ENCODE measurements at regions not wholly inside any gene's neighbourhood (a gene's known extent, or its start where the extent isn't known, plus 50 kb on each side); places are given as distances from the start of the nearest gene placed in this dataset.
"Not testable (repeated sequence)": the region's sequence is repeated elsewhere in the genome, so short reads cannot be mapped to it uniquely, and the experiment has no call there.

- FAIRE-seq, result no peak
Observed at GRCh38 chr2:59390581-59390980, 1149.5 kb upstream of the FANCL start.

GRCh38 chr2:59389240-59389639, 1148.1 kb upstream of the FANCL start:
- FAIRE-seq, result no peak

- FAIRE-seq, result no peak
Observed at GRCh38 chr2:59385971-59386370, 1144.8 kb upstream of the FANCL start.

- FAIRE-seq, result no peak
Observed at GRCh38 chr2:59383473-59383872, 1142.3 kb upstream of the FANCL start.

- FAIRE-seq, result no peak
Observed at GRCh38 chr2:59378127-59378526, 1137.0 kb upstream of the FANCL start.

GRCh38 chr2:59366288-59366687, 1125.2 kb upstream of the FANCL start:
- no peak for FAIRE-seq

GRCh38 chr2:59354498-59354897, 1113.4 kb upstream of the FANCL start:
- FAIRE-seq, result no peak

GRCh38 chr2:59353306-59353921, 1112.3 kb upstream of the FANCL start:
- FAIRE-seq, result no peak

- no peak for FAIRE-seq
Observed at GRCh38 chr2:59342166-59342565, 1101.0 kb upstream of the FANCL start.

- no peak for FAIRE-seq
Observed at GRCh38 chr2:59339837-59340207, 1098.7 kb upstream of the FANCL start.

- FAIRE-seq, result no peak
Observed at GRCh38 chr2:59339121-59339836, 1098.2 kb upstream of the FANCL start.

- no peak for FAIRE-seq
Observed at GRCh38 chr2:59333007-59333406, 1091.9 kb upstream of the FANCL start.

GRCh38 chr2:59326581-59327365, 1085.6 kb upstream of the FANCL start:
- not testable (repeated sequence) for FAIRE-seq

GRCh38 chr2:59322870-59323269, 1081.7 kb upstream of the FANCL start:
- no peak for FAIRE-seq

GRCh38 chr2:59322005-59322404, 1080.9 kb upstream of the FANCL start:
- no peak for FAIRE-seq

- no peak for FAIRE-seq
Observed at GRCh38 chr2:59314031-59314766, 1073.1 kb upstream of the FANCL start.

- no peak for FAIRE-seq
Observed at GRCh38 chr2:59312967-59313940, 1072.1 kb upstream of the FANCL start.

GRCh38 chr2:59312029-59312428, 1070.9 kb upstream of the FANCL start:
- no peak for FAIRE-seq

GRCh38 chr2:59308108-59308507, 1067.0 kb upstream of the FANCL start:
- no peak for FAIRE-seq

GRCh38 chr2:59307196-59307595, 1066.1 kb upstream of the FANCL start:
- no peak for FAIRE-seq

- no peak for FAIRE-seq
Observed at GRCh38 chr2:59303272-59303671, 1062.1 kb upstream of the FANCL start.

- no peak for FAIRE-seq
Observed at GRCh38 chr2:59302683-59303082, 1061.6 kb upstream of the FANCL start.
